Amniotic epithelial cell (primary cell): ENCODE measurements at regions not wholly inside any gene's neighbourhood (a gene's known extent, or its start where the extent isn't known, plus 50 kb on each side); places are given as distances from the start of the nearest gene placed in this dataset.

Experiments used
- DNase-seq: peaks from one replicate; pipeline ENCODE4 v3.0.0-alpha.2; 2010; ENCODE audit warnings: low read depth

DNA sequence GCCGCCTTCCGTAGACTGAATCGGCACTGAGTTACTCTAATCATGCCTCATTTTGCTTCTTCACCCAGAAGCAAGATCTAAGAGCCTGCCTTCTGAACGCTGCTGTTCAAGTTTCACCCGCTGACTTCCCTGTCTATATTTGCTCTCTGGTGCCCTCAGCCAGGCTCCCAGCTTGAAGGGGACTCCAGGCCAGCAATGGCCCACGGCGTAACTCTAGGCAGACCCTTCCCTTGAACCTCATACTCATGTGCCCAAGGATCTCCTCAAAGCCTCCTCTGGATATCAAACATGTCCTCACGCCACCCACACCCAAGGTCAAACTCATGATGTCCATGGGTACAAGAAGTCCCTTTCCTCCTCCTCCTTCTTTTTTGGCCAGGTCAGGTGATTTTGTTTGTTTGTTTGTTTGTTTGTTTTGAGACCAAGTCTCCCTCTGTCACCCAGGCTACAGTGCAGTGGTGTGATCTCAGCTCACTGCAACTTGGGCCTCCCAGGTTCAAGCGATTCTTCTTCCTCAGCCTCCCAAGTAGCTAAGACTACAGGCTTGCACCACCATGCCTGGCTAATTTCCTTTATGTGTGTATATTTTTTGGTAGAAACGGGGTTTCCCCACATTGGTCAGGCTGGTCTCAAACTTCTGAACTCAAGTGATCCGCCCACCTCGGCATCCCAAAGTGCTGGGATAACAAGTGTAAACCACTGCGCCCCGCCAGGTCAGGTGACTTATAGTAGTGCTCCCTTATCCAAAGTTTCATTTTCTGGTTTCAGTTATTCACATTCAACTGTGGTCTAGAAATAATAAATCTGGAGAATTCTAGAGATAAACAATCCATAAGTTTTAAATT is 239.0 kb downstream of the SYK start:
- DNase-seq: no peak

DNA sequence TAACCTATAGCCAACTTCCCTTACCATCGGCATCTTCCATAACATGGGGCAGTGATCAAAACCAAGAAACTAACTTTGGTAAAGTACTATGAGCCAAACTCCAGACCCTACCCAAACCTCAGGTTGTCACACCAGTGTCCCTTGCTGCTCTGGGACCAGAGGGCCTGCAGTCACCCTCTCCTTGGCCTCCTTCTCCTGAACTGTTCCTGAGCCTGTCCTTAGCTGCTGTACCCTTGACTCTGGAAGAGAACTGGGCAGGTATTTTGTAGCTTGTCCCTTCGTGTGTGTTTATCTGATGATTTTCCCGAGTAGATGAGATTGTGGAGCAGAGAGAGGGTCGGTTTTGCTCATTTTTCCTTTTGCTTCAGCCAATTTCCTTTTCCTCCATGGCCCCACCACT is 240.4 kb downstream of the SYK start:
- no peak for DNase-seq

DNA sequence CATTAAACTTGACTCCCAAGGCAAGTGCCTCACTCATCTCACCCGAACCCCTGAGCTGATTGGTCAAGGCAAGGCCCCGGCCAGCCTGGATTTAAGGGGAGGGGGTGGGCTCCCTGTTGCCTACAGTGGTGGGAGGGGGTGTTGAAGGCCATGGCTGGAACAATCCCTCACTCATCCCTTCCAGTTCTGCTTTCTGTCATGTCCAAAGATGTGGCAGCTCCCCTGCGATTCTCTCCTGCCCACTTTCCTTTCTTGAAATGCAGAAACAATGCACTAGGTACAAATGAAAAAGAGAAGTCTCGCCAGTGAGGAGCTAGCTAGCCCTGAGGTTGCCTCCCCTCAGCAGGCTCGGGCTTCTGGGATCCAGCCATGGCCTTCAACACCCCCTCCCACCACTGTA is 240.9 kb downstream of the SYK start:
- DNase-seq: no peak

DNA sequence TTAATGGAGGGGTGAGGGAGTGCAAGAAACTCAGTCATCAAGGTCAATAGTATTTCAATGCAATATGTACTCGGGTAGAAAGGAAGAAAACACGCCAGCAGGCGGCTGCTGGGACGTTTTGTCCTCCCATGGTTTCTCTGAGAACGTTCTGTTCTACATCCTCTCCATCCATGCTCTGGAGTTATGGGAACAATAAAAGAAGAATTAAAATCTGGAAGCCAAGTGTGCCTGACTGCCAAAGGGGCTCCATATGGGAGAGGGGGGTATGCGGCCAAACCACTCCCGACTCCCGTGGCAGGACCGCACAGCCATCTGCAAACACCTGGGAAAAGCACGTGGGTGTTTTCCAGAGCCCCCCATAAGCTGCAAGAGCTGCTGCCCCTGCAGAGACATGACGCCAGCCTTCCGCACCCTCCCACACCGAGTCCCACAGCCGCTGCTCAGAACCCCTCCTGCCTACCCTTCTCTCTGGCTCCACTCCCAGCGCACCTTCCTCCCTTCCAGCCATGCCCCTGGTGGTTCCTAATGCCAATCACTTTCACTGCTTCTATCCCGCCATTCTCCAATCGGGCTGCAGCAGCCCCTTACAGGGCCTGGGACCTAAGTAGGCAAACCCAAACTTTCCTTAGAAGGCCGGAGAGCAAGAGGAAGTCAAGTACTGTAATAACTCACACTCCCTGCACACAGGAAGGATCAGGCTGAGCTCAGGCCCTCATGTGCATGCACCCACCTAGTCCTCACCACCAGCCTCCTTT is 241.6 kb downstream of the SYK start:
- DNase-seq: no peak

DNA sequence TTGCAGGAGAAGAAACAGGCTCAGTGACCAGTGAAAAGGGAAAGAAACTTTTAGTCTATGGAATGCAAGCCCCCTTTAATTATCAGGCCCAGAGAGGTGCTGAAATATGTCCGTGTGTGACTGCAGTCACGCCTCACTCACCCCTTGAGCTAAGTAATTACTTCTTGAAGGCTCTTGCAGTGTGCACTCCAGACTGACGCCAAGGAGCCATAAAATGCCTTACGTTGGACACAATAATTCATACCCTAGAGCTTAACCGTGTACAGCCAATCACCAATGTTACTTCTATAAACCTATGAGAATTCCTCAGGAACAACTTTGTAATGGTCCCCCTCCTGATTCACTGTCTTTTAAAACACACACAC is 242.2 kb downstream of the SYK start:
- no peak for DNase-seq

DNA sequence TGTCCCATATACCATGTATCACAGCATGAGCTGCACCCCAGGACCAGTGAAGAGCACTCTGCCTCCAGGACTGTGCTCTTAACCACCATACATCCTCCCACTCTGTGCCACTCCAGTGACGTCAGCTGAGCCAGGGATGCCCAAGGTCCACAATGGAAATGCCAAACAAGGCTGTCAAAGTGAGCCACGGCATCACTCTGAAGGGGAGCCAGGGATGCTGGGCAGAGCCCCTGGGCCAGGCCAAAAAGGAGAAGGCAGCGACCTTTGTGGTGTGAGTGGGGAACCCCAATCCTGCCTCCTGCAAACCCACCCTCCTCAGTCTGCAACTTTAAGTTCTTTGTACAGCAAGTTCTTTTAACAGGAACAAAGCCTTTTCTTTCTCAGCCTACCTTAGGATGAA is 242.7 kb downstream of the SYK start:
- DNase-seq: no peak

DNA sequence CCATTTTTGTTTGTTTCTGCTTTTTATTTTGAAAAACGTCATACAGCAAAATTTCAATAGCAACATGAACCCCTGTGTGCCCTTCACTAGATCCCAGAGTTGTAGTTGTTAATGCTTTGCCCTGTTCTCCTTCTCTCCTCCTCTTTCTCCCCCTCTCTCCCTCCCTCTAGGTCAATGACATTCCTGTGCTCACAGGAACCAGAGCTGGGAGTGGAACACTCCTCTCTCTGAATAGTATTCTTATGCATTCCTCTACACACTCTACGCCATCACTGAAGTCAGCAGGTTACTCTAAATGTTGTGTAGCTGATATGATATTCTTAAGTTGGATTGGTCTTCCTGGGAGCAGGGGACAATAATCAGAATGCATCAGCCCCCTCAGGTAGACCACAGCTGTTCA is 243.4 kb downstream of the SYK start:
- DNase-seq: no peak

DNA sequence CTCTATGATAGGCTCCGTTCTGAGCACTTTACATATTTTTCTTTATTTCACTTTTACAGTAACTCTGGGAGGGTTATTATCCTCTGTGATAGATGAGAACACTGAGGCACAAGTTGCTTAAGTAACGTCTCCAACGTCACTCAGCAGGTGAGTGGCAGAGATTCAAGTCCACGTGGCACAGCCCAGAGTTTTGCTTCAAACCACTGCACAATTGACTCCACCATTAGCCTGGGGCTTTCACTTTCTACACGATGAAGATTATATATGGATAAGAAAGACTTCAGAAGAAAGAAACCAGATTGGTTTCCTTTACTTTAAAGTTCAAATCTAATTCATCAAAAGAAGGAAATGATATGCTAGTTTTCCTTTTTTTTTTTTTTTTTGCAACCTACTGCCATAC is 245.9 kb downstream of the SYK start:
- DNase-seq: no peak

DNA sequence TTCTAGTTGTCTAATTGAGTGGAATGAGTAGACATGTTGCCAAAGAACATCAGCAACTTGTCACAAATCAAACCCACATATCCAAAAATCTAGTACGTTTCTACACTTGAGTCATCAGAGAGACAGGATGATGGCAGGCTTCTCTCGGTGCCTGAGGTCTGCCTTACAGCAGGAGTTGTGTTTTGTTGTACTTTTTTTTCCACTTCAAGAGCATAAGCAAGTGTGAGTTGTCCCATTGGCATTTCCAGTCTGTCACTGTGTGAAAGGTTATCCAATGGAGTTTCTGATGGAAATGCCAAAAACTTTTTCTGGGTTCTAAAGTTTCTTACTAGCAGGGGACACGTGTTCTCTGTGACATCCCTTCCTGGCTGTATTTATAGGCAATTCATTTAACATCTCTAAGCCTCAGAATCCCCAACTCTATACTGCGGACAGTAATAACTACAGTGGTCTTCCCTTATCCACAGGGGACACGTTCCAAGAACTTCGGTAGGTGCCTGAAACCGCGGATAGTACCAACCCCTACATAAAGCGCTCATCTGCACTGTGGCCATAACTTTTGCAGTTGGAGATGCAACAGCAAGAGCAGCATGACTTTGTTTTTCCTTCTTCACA is 246.5 kb downstream of the SYK start:
- peak; percentile 55 for DNase-seq

DNA sequence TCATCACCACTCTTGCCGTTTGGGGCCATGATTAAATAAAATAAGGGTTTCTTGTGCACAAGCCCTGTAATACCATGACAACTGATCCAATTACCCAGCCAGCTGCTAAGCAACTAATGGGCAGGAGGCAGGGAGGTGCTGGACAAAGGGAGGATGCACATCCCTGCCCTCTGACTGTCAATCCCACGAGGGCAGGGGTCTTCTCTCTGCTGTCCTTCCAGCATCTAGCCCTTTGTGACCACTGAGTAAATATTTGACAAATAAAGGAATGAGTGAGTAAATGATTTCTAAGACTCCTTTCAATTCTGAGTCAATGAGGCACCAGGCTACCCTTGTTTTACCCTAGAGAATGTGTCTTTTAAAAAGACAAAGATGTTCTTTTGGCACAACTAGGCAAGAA is 247.1 kb downstream of the SYK start:
- DNase-seq: no peak

DNA sequence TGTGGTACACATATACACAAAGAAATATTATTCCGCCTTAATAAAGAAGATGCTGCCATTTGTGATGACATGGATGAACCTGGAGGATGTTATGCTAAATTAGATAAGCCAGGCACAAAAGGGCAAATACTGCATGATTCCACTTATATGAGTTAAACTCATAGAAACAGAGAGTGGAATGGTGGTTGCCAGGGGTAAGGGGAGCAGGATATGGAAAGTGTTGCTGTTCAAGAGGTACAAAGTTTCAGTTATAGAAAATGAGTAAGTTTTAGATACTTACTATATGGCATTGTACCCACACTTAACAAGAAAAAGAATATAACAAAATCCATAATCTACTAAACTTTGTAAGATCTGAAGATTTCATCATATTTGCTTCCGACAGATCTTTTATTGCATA is 252.2 kb downstream of the SYK start:
- DNase-seq: no peak

DNA sequence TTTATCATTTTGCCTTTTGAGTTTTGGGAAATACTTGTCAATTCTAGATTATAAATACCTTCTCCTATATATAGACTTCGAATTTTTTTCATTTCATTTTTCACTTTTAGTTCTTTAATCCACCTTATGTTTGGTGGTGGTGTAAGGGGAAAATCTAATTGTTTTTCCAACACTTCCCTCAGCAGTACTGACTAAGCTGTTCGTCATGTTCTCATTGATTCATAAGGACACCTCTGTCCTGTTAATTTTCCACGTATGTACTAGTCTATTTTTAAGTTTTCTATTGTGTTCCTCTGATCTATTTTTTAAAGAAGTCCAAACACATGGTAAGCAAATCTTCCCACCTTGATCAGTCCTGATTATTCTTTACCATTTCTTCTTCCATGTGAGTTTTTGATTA is 254.2 kb downstream of the SYK start:
- no peak for DNase-seq

DNA sequence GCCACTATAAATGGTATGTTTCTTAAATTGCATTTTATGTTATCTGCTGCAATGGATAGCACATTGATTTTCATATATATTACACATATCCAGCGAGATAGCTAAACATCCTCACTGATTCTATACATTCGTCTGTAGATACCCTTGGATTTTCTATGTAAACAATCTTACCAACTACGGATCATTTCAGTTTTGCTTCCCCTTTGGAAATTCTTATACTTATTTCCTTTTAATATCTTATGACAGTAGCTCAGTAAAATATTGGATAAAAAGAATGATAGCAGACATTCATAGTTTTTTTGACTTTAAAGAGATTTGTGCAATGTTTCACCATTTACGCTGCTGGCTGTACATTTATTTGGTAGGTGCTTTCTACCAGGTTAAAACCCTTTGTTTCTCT is 254.9 kb downstream of the SYK start:
- DNase-seq: no peak

DNA sequence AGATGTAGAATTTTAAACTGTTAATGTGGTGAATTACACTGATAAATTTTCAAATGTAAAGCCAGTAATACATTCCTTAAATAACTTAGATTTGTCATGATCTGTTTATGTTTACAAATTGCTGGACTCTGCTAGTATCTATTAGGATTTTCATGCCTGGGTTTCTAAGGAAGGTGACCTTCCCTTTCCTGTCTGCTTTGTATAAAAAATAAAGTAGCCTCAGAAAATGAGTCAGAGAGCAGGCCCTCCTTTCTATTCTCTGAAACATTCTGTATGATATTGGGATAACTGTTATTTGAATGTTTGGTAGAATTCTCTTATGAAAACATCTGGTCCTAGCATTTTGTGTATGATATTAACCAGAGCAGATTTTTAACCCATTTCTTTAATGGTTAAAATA is 255.3 kb downstream of the SYK start:
- DNase-seq: peak; percentile 24

DNA sequence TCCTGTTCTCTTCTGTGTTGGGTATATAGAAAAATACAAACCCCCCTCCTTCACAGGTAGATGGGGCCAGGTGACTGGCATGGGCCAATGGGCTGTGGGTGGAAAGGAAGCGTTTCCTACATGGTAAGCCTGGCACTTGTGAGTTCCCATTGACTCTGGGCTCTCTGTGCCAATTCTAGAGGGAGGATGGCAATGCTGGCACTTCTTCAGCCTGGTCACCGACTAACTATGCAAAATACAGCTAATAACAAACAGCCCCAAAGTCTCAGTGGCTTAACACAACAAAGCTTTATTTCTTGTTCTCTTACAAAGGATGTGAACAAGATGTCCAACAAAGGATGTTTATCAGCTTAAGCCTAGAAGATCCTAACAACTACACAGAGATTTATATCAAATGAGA is 258.1 kb downstream of the SYK start:
- DNase-seq: no peak

DNA sequence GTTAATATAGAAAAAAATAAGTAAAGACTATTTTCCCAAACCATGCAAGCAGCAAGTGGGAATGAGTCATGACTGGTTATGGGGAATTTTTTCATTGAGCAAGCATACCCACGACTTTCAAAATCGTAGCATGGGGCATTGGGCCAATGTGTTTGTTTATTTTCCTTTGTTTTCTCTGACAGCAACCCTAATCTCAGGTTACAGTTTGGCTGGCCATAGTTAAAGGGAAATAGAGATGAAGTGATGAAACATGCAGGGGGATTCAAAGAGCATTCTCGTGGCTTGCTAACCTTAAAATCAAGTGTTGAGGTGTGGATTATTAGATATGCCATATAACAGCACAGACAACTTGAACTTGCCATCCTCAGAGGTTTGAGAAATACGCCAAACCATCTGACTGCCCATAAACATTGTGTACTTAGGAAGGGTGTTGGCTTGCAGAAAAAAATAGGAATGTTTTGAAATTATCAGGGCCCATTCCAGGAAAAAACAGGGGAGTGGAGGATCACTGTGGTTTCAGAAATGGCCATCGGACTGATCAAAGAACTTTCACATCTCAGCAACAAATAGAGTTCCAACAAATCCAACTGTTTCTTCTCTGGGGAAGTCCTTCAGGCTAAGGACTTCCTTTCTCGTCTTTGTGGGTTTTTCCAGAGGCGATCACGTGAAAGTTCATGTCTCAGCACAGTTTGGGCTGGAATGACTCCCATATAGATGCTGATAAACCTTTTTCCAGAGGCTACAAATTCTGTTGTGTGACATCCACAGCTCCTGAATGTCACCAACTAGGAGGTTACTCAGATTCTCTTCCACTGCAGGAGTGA is 259.1 kb downstream of the SYK start:
- peak; percentile 97 for DNase-seq

DNA sequence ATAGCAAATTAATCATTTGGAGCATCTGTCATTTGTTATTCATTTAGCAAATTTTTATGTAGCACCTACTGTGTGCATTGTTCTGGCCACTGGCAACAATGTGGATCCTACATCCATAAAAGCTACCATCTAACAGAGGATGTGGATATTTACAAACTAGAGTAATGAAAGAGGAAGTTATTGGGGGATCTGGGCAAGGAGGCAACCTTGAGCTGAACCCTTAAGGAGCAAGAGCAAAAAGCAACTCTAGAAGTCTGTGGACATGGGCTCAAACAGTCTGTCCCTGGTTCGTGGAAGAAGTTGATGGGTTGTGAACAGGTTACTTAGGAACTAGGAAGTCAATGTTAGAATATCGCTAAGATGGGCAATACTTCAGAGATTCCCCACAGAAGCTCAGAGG is 259.9 kb downstream of the SYK start:
- DNase-seq: no peak

DNA sequence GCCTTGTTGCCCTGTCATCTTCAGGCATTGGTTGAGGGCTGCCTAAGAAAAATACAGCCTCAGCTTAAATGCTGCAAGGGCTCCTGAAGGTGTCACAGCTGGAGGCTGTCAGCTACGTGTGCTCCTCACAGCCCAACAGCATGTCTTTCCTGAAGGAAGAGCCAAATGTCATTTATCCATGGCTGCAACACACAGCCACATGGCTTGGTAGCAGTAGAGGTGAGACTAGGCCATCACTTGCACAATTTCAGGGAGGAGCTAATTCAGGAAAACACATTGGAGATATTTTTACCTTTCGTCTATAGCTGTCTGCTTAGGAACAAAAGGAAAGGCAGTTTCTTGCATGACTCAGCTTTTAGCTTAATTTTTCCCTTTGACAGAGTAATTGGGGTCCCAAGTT is 260.7 kb downstream of the SYK start:
- no peak for DNase-seq

DNA sequence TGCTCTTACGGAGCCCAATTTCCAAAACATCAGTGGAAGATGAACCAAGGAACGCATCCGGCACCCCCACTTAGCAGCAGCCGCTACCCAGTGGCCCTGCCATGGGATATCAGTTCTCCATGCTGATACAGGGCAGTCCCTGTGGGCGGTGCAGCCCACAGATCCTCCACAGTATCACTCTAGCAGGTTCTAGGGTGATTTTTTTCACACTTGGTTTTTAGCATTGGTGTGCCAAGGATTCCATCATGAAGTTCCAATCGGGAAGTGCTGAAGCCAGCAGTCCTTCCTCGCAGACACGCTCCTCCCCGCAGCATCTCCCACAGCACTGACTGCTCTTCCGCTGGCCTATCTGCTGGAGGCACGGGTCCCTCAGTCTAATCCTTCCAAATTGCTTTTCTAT is 261.9 kb downstream of the SYK start:
- DNase-seq: no peak

DNA sequence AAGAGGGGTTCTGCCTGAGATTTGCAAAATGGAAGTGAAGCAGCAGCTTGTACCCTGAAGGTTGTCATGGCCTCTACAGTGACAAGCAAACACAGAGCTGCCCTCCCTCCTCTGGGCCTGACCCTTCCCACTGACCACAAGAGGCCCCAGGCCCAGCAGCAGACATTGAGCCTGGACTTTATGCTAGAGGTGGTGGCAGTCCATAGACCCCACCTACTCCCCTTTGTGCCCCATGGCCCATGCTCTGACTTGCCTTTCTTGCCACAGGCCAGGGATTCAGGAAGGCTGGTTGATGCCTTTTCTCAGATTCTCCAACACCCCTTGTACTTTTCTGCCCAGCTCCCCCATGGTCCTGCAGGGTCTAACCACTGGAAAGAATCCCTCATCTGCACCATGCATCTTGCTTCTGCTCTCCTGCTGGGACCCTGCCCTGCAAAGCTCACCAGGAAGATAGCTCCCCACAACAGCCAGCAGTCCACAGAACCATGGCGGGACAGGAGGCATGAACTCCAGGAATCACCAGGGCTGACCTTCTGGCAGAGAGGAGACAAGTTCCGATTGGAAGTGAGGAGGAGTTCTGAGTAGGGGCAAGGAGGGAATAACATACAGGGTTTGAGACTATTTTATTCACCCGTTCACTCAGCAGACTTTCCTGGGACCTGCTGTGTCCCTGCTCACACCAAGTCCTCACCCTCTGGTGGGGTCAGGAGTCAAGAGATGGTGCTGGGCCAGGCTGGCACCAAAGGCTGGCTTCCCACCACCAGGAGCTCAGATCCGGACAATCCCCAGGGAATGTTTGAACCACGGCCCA is 263.8 kb downstream of the SYK start:
- DNase-seq: no peak

DNA sequence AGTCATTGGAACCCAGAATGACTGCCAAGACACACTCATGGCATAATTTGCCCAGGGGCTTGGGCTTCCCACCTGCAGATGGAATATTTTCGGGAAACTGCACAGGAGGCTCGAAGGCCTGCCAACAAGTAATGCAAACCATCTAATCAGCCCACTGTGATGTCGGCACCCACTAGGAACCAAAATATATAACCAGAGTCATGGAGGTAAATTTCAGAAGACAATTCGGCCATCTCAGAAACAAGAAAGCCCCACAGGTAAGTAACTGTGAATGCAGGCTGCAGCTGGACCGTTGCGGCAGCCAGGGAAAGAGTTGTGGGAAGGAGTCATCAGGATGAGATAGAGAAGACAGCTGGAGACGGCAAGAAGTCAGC is 264.4 kb downstream of the SYK start:
- DNase-seq: no peak

DNA sequence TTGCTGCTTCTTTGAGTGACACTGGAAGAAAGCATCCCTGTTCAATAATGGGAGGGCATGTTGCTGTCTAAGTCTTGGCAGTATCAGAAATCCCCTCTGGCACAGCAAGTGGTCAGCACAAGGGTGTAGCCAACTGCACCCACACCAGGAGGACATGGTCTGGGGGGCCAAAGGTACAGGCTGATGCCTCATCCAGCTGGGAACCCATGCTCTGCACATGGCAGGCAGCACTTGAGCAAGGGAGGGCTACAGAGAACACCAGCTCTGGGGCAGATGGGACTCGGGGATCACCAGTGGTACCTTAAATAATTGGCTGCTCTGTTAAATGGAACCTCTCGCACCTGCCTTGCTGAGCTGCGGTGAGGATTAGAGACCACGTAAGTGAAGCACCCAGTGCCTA is 265.2 kb downstream of the SYK start:
- no peak for DNase-seq
